ENCODE measurements at regions not wholly inside any gene's neighbourhood (a gene's known extent, or its start where the extent isn't known, plus 50 kb on each side); places are given as distances from the start of the nearest gene placed in this dataset.

GRCh38 chr3:66912306-66912705 lies 85.8 kb upstream of the KBTBD8 start:
- no peaks in the 10 kb centered on the region for H3K23me2 ChIP-seq (ENCODE audit: low read depth, low read length)
- TF ChIP-seq EGR1 (IDR thresholded peaks at IDR 0.05; ENCODE audit: borderline replicate concordance, low read depth, low read length) (no peak), JUND (IDR thresholded peaks at IDR 0.05; ENCODE audit: low read length) (no peak), BCL11A (IDR thresholded peaks at IDR 0.05; ENCODE audit: low read depth in 2 of 2, low read length in 2 of 2) (no peak), EP300 (IDR thresholded peaks at IDR 0.05; ENCODE audit: borderline replicate concordance in 1 of 2, low read depth in 2 of 2, low read length in 2 of 2) (no peak), POLR2A (IDR thresholded peaks at IDR 0.05; ENCODE audit: control extremely low read depth in 1 of 2, low read depth in 2 of 2, low read length in 2 of 2) (no peak), HDAC2 (IDR thresholded peaks at IDR 0.05; ENCODE audit: borderline replicate concordance in 1 of 2, low read depth in 2 of 2, low read length in 2 of 2) (no peak), CHD1 (IDR thresholded peaks at IDR 0.05; ENCODE audit: low read depth, low read length) (no peak), PHF8 (conservative IDR thresholded peaks at IDR 0.05; ENCODE audit: low read depth, low read length) (no peak), SP2 (IDR thresholded peaks at IDR 0.05; ENCODE audit: low read length) (no peak), NANOG (IDR thresholded peaks at IDR 0.05; ENCODE audit: insufficient read depth, low read depth, low read length, poor library complexity, severe bottlenecking) (no peak), ZNF274 (IDR thresholded peaks at IDR 0.05; ENCODE audit: borderline replicate concordance, extremely low read depth, low read length) (no peak), GABPA (IDR thresholded peaks at IDR 0.05; ENCODE audit: borderline replicate concordance, insufficient read depth, low read length) (no peak)
- no peak overlapping the region for H2BK120ac ChIP-seq (replicated peaks; ENCODE audit: low read depth, low read length)
- H2BK15ac ChIP-seq (ENCODE audit: low read length) = no peak overlapping the region
- no peak for DNase-seq (ENCODE audit: low read depth in 1 of 2, low spot score in 2 of 2)
- H3K36me3 ChIP-seq (ENCODE audit: control insufficient read depth in 2 of 4, insufficient read depth in 4 of 4, low read length in 3 of 4) = no peaks in the 10 kb centered on the region
- H4K20me1 ChIP-seq (replicated peaks in 1 of 2; ENCODE audit: control insufficient read depth in 1 of 2, insufficient read depth in 2 of 2, low read length in 2 of 2) = no peaks in the 10 kb centered on the region
- no peak overlapping the region for H3K4me2 ChIP-seq (ENCODE audit: insufficient read depth in 1 of 2, low read depth in 2 of 2, low read length in 2 of 2)
- no peak overlapping the region for H2AFZ ChIP-seq (ENCODE audit: low read length)
- no peaks in the 10 kb centered on the region for H3K27me3 ChIP-seq (replicated peaks in 1 of 4; ENCODE audit: control insufficient read depth in 3 of 4, extremely low read depth in 1 of 4, insufficient read depth in 3 of 4, low read length in 3 of 4)
- no peak overlapping the region for H3K14ac ChIP-seq (ENCODE audit: insufficient read length)
- H3K4me1 ChIP-seq (replicated peaks in 1 of 4; ENCODE audit: control insufficient read depth in 3 of 4, insufficient read depth in 4 of 4, low read length in 3 of 4) = no peaks in the 10 kb centered on the region
- H3K23ac ChIP-seq (ENCODE audit: insufficient read length) = no peak overlapping the region
- ChIA-PET CTCF (ENCODE audit: partially characterized antibody) (no interaction called here), POLR2A (ENCODE audit: partially characterized antibody) (no interaction called here)
- FAIRE-seq = no peak
- H4K91ac ChIP-seq (replicated peaks; ENCODE audit: insufficient read length, low read length) = no peak overlapping the region
- no peak overlapping the region for H3K27ac ChIP-seq (ENCODE audit: low read depth, low read length)
- no peak overlapping the region for H2AK5ac ChIP-seq (ENCODE audit: low read depth, low read length)
- H3K4me3 ChIP-seq (ENCODE audit: extremely low read depth in 1 of 4, insufficient read depth in 2 of 4, low read depth in 3 of 4, low read length in 4 of 4) = no peak overlapping the region
- H3K9ac ChIP-seq (replicated peaks in 1 of 4; ENCODE audit: extremely low read depth in 1 of 4, low read depth in 3 of 4, low read length in 3 of 4) = no peak overlapping the region
- no peak overlapping the region for H3K18ac ChIP-seq (ENCODE audit: extremely low read depth, low read length)
- no peak overlapping the region for H4K8ac ChIP-seq (ENCODE audit: extremely low read depth, insufficient read depth, low read length)
- no peaks in the 10 kb centered on the region for H3K79me2 ChIP-seq (ENCODE audit: control insufficient read depth in 1 of 2, insufficient read depth in 2 of 2, low read length in 2 of 2)
- no peaks in the 10 kb centered on the region for H3K79me1 ChIP-seq (ENCODE audit: low read depth, low read length)
- H2BK5ac ChIP-seq (ENCODE audit: low read depth, low read length) = no peak overlapping the region
- no peak overlapping the region for H3K56ac ChIP-seq (replicated peaks; ENCODE audit: insufficient read length, low read depth, low read length)
- H2BK12ac ChIP-seq (ENCODE audit: low read depth, low read length) = no peak overlapping the region
- no peak overlapping the region for H3K4ac ChIP-seq (replicated peaks; ENCODE audit: insufficient read length, low read depth, low read length)
- no peak overlapping the region for H4K5ac ChIP-seq (ENCODE audit: insufficient read length, low read depth, low read length)
- H3K9me3 ChIP-seq (ENCODE audit: insufficient read depth in 2 of 2, low read depth in 1 of 2, low read length in 1 of 2) = peaks cover 7 to 8% of the 10 kb centered on the region in 2 experiments; a peak in 1 of 4 replicates
- no peak overlapping the region for H2BK20ac ChIP-seq (ENCODE audit: low read length)

Data from H1 (cell line).